GM10248 (cell line): ENCODE measurements at regions not wholly inside any gene's neighbourhood (a gene's known extent, or its start where the extent isn't known, plus 50 kb on each side); places are given as distances from the start of the nearest gene placed in this dataset.
A peak's percentile ranks its signal among the peaks of the same experiment; 100 is the strongest.
"Not testable (repeated sequence)": the region's sequence is repeated elsewhere in the genome, so short reads cannot be mapped to it uniquely, and the experiment has no call there.

Experiments used
- CTCF ChIA-PET: fragments of 300-600 bp; sonication (Branson Sonifier 250); formaldehyde crosslinking; extraction: SDS; loops from one replicate; lab custom pipeline; 2021; ENCODE audit warnings: antibody characterized with exemption; lab: Yijun Ruan, JAX
- POLR2A ChIA-PET: fragments of 350-650 bp; sonication (Branson Sonifier 250); formaldehyde crosslinking; extraction: SDS; loops from one replicate; lab custom pipeline; 2020; ENCODE audit warnings: antibody characterized with exemption; lab: Yijun Ruan, JAX
- DNase-seq: peaks from one replicate; pipeline ENCODE4 v3.0.0; 2012; ENCODE audit errors: extremely low spot score
- CTCF ChIP-seq: IDR thresholded peaks from 2 replicates; pipeline ENCODE4 v1.5.1; 2012; ENCODE audit warnings: mild to moderate bottlenecking, low read depth; ENCODE audit errors: extremely low read depth, missing control alignments, control extremely low read depth

- POLR2A ChIA-PET, result no interaction called here
- DNase-seq, result no peak
- TF ChIP-seq CTCF, result no peak
- CTCF ChIA-PET, result no interaction called here
Measured at GRCh38 chr3:177464392-177465256, 267.3 kb upstream of the TBL1XR1 start.

DNA sequence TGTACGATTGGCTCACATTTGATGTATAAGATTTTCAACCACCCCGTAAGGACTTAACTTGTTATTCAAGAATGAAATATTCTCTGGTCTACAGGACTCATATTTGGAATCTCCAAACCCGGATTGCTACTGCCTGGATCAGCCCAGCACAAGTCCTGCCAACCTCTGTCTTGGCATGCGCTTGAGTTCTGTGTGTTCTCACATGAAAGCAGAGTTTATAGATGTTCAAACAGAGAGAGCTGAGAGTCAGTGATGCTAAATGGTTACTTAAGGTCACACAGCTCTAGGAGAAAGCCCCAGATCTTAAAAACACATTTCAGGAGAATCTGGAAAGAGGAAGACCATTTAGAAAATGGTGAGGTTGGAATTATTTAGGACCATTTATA lies 268.0 kb upstream of the TBL1XR1 start:
- CTCF ChIA-PET, result no interaction called here
- DNase-seq, result no peak
- POLR2A ChIA-PET, result no interaction called here
- TF ChIP-seq CTCF, result no peak

DNA sequence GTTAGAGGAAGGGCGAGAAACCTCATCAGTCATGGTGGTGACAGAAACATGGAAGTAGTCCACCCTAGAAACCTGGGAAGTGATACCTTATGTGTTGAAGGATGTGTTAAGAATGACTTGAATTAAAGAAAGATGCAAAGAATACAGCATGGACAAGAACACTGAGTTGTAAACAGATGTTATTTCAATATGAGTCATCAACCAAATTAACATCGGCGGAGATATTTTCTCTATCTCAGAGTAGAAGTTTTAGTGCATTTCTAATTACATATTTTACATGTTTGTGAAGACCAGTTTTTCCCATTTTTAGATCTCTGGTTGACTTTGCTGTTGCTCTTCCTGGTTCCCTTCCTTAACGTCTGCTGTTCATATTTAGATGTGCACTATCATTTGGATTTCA lies 268.8 kb upstream of the TBL1XR1 start:
- TF ChIP-seq CTCF, result no peak
- CTCF ChIA-PET, result no interaction called here
- DNase-seq, result peak; percentile 16
- POLR2A ChIA-PET, result no interaction called here

- POLR2A ChIA-PET, DNase-seq: not testable (repeated sequence)
- CTCF ChIA-PET, result interaction anchor here (0.9 to 1.2 kb wide), 4 partner anchors 8 to 16 kb away, joined by 3 to 4 read pairs (median 4); no protein-coding TSS in a partner anchor
Measured at GRCh38 chr3:177466622-177467021, 269.3 kb upstream of the TBL1XR1 start.

- TF ChIP-seq CTCF, result no peak
- no peak for DNase-seq
- CTCF ChIA-PET, result interaction anchor here (0.9 to 1.2 kb wide), 4 partner anchors 8 to 15 kb away, joined by 3 to 4 read pairs (median 4); no protein-coding TSS in a partner anchor
- POLR2A ChIA-PET, result no interaction called here
Measured at GRCh38 chr3:177467247-177467985, 270.1 kb upstream of the TBL1XR1 start.

DNA sequence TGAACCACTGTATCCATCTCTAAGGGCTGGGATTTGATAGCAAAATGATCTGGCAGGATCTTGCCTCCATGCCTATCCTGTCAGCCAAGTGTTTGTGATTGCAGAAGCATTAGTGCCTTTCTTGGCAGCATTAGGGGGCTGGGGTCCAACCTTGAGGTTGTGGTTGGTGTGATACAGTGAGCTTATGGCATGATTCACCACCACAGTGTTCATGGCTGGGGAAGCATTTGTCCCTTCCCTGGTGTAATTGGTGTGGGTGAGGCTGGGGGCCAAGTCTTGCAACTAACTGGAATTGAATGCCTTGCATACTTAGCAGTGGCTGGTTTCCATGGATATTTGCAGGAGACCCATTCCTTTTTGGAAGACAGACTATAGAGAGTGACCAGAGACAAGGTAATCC lies 271.0 kb upstream of the TBL1XR1 start:
- POLR2A ChIA-PET, result no interaction called here
- DNase-seq, result no peak
- no peak for TF ChIP-seq CTCF
- CTCF ChIA-PET, result no interaction called here

DNA sequence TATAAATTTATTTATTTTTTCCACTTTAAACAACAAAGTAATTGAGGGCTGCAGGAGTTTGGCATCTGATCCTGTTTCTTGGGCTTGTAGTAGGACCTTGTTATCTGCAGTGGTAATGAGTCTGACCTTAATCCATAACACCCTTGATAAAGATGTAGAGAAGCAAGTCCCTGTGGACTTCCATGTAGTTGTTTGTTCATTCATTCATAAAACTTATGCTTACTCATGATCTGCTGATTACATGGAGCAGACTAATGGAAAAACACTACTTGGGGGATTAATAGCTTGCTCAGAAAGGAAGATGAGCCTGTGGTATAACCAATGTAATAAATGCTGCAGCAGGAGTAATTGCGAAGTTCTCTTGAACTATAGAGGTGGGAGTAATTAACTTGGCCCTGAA lies 271.5 kb upstream of the TBL1XR1 start:
- DNase-seq, result no peak
- ChIA-PET POLR2A (no interaction called here), CTCF (no interaction called here)
- no peak for TF ChIP-seq CTCF
